Keratinocyte (primary cell): ENCODE measurements at regions not wholly inside any gene's neighbourhood (a gene's known extent, or its start where the extent isn't known, plus 50 kb on each side); places are given as distances from the start of the nearest gene placed in this dataset.

Experiments used
- DNase-seq: peaks from one replicate; pipeline ENCODE4 v3.0.0-alpha.2; 2011; ENCODE audit warnings: low read depth, missing footprints, low spot score
- FAIRE-seq: peaks from 2 replicates; lab custom pipeline; 2011; peaks lifted over from hg19 to GRCh38; lab: Jason Lieb, UNC
- H2AFZ ChIP-seq: 2 replicates; pipeline ENCODE4 v1.6.0; 2012; ENCODE audit warnings: low read length, control low read depth, inconsistent platforms; ENCODE audit not compliant: control insufficient read depth
- H3K27ac ChIP-seq: 2 replicates; pipeline ENCODE4 v1.5.1; 2011; ENCODE audit warnings: low read length; ENCODE audit not compliant: control insufficient read depth, insufficient read depth
- H3K27me3 ChIP-seq: 3 replicates; pipeline ENCODE4 v1.6.0; 2011; ENCODE audit warnings: low read length; ENCODE audit not compliant: control insufficient read depth, insufficient read depth; ENCODE audit errors: extremely low read depth
- H3K36me3 ChIP-seq, 2 experiments: 2 replicates in 1 of 2; 3 replicates in 1 of 2; pipeline ENCODE4 v1.5.1; 2011; ENCODE audit warnings: low read length in 2 of 2, mild to moderate bottlenecking in 1 of 2; ENCODE audit not compliant: control insufficient read depth in 2 of 2, insufficient read depth in 2 of 2; ENCODE audit errors: extremely low read depth in 1 of 2
- H3K4me1 ChIP-seq: 3 replicates; pipeline ENCODE4 v1.5.1; 2011; ENCODE audit warnings: low read length; ENCODE audit not compliant: control insufficient read depth, insufficient read depth; ENCODE audit errors: extremely low read depth
- H3K4me2 ChIP-seq: 3 replicates; pipeline ENCODE4 v1.6.0; 2011; ENCODE audit warnings: low read depth, low read length; ENCODE audit not compliant: control insufficient read depth, insufficient read depth; ENCODE audit errors: extremely low read depth
- H3K4me3 ChIP-seq, 3 experiments: fragments of 200-600 bp in 1 of 3; sonication (generic) in 1 of 3; 2 replicates in 2 of 3; 3 replicates in 1 of 3; pipeline ENCODE4 v1.5.1; 2011 to 2016; ENCODE audit warnings: low read length in 3 of 3, mild to moderate bottlenecking in 3 of 3, control low read depth in 2 of 3, inconsistent platforms in 1 of 3, low read depth in 1 of 3, mixed read lengths in 1 of 3, mixed run types in 1 of 3, moderate library complexity in 1 of 3; ENCODE audit not compliant: control insufficient read depth in 2 of 3, insufficient read depth in 2 of 3; ENCODE audit errors: extremely low read depth in 1 of 3
- H3K79me2 ChIP-seq: 2 replicates; pipeline ENCODE4 v1.6.0; 2012; ENCODE audit warnings: low read length; ENCODE audit not compliant: control insufficient read depth, insufficient read depth
- H3K9ac ChIP-seq: 3 replicates; pipeline ENCODE4 v1.6.0; 2011; ENCODE audit warnings: low read length; ENCODE audit not compliant: control insufficient read depth, insufficient read depth; ENCODE audit errors: extremely low read depth
- H3K9me1 ChIP-seq: 3 replicates; pipeline ENCODE4 v1.6.0; 2011; ENCODE audit warnings: low read length; ENCODE audit not compliant: control insufficient read depth, insufficient read depth; ENCODE audit errors: extremely low read depth
- H3K9me3 ChIP-seq: 2 replicates; pipeline ENCODE4 v1.5.1; 2012; ENCODE audit warnings: low read depth, low read length; ENCODE audit not compliant: control insufficient read depth
- H4K20me1 ChIP-seq: 3 replicates; pipeline ENCODE4 v1.6.0; 2011; ENCODE audit warnings: low read length; ENCODE audit not compliant: control insufficient read depth, insufficient read depth; ENCODE audit errors: extremely low read depth
- EZH2 ChIP-seq: IDR thresholded peaks from one replicate; pipeline ENCODE4 v1.6.1; 2012; ENCODE audit warnings: inconsistent platforms, mild to moderate bottlenecking, low read length, moderate library complexity
- dilution Hi-C: fragments of 300-500 bp; cut with MboI; formaldehyde crosslinking; loops from one replicate; pipeline ENCODE4 v1.7.0; 2020; ENCODE audit warnings: low sequenced_read_pairs; ENCODE audit not compliant: extremely low pct_ligation_motif_present
- TF ChIP-seq, protein P1 (sequence below), 3 experiments: IDR thresholded peaks in 1 of 3; conservative IDR thresholded peaks in 1 of 3; optimal IDR thresholded peaks in 1 of 3; 2 replicates in 2 of 3; 3 replicates in 1 of 3; pipeline versions ENCODE3 to v1.5.1; 2011; ENCODE audit warnings: low read length in 3 of 3, mild to moderate bottlenecking in 3 of 3, moderate library complexity in 2 of 3, control low read depth in 1 of 3, inconsistent platforms in 1 of 3; ENCODE audit not compliant: insufficient read depth in 2 of 3; ENCODE audit errors: extremely low read depth in 1 of 3

DNA sequence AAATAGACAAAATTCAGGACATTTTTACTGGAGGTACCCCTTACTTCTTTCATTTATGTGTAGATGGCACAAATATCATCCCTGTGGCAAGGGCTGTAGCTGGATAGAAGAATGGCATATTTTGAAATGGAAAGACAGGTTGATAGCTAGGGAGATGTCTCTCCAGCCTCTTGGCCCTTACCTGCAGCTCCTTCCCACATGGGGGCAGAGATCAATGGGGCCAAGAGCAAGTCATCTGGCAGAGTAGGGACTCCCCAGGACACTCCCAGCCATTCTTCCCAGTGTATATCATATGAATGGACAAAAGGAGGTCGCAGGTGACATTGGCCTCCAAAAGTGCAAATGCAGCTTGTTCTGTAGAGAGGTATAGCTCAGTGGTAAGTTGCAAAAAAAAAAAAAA is 192.2 kb upstream of the ATP5MC3 start:
- H3K27me3 ChIP-seq: no peaks in the 10 kb centered on the region
- no peak overlapping the region for H3K4me3 ChIP-seq
- DNase-seq: no peak
- no peak overlapping the region for H3K4me2 ChIP-seq
- dilution Hi-C loops: no loop called here
- H3K9me1 ChIP-seq: no peaks in the 10 kb centered on the region
- TF ChIP-seq, protein P1, sequence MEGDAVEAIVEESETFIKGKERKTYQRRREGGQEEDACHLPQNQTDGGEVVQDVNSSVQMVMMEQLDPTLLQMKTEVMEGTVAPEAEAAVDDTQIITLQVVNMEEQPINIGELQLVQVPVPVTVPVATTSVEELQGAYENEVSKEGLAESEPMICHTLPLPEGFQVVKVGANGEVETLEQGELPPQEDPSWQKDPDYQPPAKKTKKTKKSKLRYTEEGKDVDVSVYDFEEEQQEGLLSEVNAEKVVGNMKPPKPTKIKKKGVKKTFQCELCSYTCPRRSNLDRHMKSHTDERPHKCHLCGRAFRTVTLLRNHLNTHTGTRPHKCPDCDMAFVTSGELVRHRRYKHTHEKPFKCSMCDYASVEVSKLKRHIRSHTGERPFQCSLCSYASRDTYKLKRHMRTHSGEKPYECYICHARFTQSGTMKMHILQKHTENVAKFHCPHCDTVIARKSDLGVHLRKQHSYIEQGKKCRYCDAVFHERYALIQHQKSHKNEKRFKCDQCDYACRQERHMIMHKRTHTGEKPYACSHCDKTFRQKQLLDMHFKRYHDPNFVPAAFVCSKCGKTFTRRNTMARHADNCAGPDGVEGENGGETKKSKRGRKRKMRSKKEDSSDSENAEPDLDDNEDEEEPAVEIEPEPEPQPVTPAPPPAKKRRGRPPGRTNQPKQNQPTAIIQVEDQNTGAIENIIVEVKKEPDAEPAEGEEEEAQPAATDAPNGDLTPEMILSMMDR (optimal IDR thresholded peaks at IDR 0.05 in 1 of 3, IDR thresholded peaks at IDR 0.05 in 1 of 3, conservative IDR thresholded peaks at IDR 0.05 in 1 of 3; ENCODE audit: extremely low read depth in 1 of 3, insufficient read depth in 2 of 3, low read length in 3 of 3): no peak
- no peak for TF ChIP-seq EZH2
- no peaks in the 10 kb centered on the region for H3K9me3 ChIP-seq
- H2AFZ ChIP-seq: no peak overlapping the region
- no peak for FAIRE-seq
- no peaks in the 10 kb centered on the region for H3K4me1 ChIP-seq
- no peaks in the 10 kb centered on the region for H4K20me1 ChIP-seq
- H3K27ac ChIP-seq: no peak overlapping the region
- H3K9ac ChIP-seq: no peak overlapping the region
- no peaks in the 10 kb centered on the region for H3K79me2 ChIP-seq
- H3K36me3 ChIP-seq: no peaks in the 10 kb centered on the region

GRCh38 chr2:175372704-175373701 is 191.5 kb upstream of the ATP5MC3 start:
- no peak for DNase-seq
- H3K4me3 ChIP-seq: no peak overlapping the region
- H3K9me3 ChIP-seq: no peaks in the 10 kb centered on the region
- H3K9me1 ChIP-seq: no peaks in the 10 kb centered on the region
- H3K79me2 ChIP-seq: no peaks in the 10 kb centered on the region
- no peak overlapping the region for H2AFZ ChIP-seq
- H3K9ac ChIP-seq: no peak overlapping the region
- H4K20me1 ChIP-seq: no peaks in the 10 kb centered on the region
- no peaks in the 10 kb centered on the region for H3K27me3 ChIP-seq
- no peaks in the 10 kb centered on the region for H3K36me3 ChIP-seq
- no peak overlapping the region for H3K4me2 ChIP-seq
- H3K4me1 ChIP-seq: no peaks in the 10 kb centered on the region
- no peak overlapping the region for H3K27ac ChIP-seq
- no peak for TF ChIP-seq EZH2
- TF ChIP-seq, protein P1 (optimal IDR thresholded peaks at IDR 0.05 in 1 of 3, IDR thresholded peaks at IDR 0.05 in 1 of 3, conservative IDR thresholded peaks at IDR 0.05 in 1 of 3; ENCODE audit: extremely low read depth in 1 of 3, insufficient read depth in 2 of 3, low read length in 3 of 3): no peak
- FAIRE-seq: no peak
- dilution Hi-C loops: no loop called here
